HCT116 (cell line): ENCODE measurements at regions not wholly inside any gene's neighbourhood (a gene's known extent, or its start where the extent isn't known, plus 50 kb on each side); places are given as distances from the start of the nearest gene placed in this dataset.

Source experiments
- EZH2 ChIP-seq: fragments of 200-600 bp; sonication (generic); IDR thresholded peaks from 2 replicates; pipeline ENCODE4 v1.6.1; 2017; ENCODE audit warnings: antibody characterized with exemption, mixed run types
- POLR2A ChIP-seq: IDR thresholded peaks from 2 replicates; pipeline ENCODE4 v1.7.0; 2011; ENCODE audit warnings: borderline replicate concordance; ENCODE audit not compliant: insufficient read depth, insufficient read length; ENCODE audit errors: extremely low read depth
- POLR2AphosphoS5 ChIP-seq: IDR thresholded peaks from 2 replicates; pipeline ENCODE4 v1.6.1; 2011; ENCODE audit warnings: mild to moderate bottlenecking, low read depth, low read length, moderate library complexity
- SP1 ChIP-seq: IDR thresholded peaks from 2 replicates; pipeline ENCODE4 v1.6.1; 2012; ENCODE audit warnings: low read depth
- TF ChIP-seq, protein P1 (sequence below), 3 experiments: fragments of 200-600 bp in 1 of 3; sonication (generic) in 1 of 3; IDR thresholded peaks in 2 of 3; conservative IDR thresholded peaks in 1 of 3; 2 replicates each; pipeline ENCODE4 v1.5.1; 2012 to 2017; ENCODE audit warnings: low read depth in 2 of 3, low read length in 2 of 3, antibody characterized with exemption in 1 of 3, borderline replicate concordance in 1 of 3, control low read depth in 1 of 3, mild to moderate bottlenecking in 1 of 3, mixed read lengths in 1 of 3, mixed run types in 1 of 3, moderate library complexity in 1 of 3; ENCODE audit not compliant: insufficient read depth in 1 of 3

GRCh38 chr5:167152561-167152960, 1138.9 kb upstream of the WWC1 start:
- TF ChIP-seq, protein P1, sequence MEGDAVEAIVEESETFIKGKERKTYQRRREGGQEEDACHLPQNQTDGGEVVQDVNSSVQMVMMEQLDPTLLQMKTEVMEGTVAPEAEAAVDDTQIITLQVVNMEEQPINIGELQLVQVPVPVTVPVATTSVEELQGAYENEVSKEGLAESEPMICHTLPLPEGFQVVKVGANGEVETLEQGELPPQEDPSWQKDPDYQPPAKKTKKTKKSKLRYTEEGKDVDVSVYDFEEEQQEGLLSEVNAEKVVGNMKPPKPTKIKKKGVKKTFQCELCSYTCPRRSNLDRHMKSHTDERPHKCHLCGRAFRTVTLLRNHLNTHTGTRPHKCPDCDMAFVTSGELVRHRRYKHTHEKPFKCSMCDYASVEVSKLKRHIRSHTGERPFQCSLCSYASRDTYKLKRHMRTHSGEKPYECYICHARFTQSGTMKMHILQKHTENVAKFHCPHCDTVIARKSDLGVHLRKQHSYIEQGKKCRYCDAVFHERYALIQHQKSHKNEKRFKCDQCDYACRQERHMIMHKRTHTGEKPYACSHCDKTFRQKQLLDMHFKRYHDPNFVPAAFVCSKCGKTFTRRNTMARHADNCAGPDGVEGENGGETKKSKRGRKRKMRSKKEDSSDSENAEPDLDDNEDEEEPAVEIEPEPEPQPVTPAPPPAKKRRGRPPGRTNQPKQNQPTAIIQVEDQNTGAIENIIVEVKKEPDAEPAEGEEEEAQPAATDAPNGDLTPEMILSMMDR (IDR thresholded peaks at IDR 0.05 in 2 of 3, conservative IDR thresholded peaks at IDR 0.05 in 1 of 3; ENCODE audit: borderline replicate concordance in 1 of 3, insufficient read depth in 1 of 3, low read depth in 2 of 3, low read length in 2 of 3), result no peak
- TF ChIP-seq EZH2 (no peak), SP1 (no peak), POLR2A (no peak), POLR2AphosphoS5 (no peak)
